HG03432 (cell line): ENCODE measurements at regions not wholly inside any gene's neighbourhood (a gene's known extent, or its start where the extent isn't known, plus 50 kb on each side); places are given as distances from the start of the nearest gene placed in this dataset.
"Not testable (repeated sequence)": the region's sequence is repeated elsewhere in the genome, so short reads cannot be mapped to it uniquely, and the experiment has no call there.

Experiments used
- ATAC-seq: cut with Tn5 transposase; IDR thresholded peaks from one replicate; pipeline ENCODE4 v1.9.1; 2021; ENCODE audit warnings: mild to moderate bottlenecking, moderate library complexity; ENCODE audit not compliant: unreplicated experiment

GRCh38 chr3:157859541-157859940 is 246.7 kb downstream of the SHOX2 start:
- no peak for ATAC-seq

DNA sequence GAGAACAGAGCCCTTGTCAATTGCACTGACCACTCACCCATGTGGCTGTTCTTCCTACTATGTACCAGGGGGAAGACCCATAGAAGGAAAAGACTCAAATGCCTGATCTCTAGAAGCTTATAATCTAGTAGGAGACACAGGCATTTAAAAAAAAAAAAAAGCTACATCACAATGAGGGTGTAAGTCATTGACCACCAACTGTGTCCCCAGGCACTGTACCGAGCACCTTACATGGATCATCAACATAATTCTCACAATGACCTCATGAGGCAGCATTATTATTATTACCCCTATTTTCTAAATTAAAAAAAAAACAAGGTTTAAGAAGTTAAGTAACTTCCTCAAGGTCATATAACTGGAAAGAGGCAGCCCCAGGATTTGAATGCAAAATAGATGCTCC is 247.4 kb downstream of the SHOX2 start:
- no peak for ATAC-seq

DNA sequence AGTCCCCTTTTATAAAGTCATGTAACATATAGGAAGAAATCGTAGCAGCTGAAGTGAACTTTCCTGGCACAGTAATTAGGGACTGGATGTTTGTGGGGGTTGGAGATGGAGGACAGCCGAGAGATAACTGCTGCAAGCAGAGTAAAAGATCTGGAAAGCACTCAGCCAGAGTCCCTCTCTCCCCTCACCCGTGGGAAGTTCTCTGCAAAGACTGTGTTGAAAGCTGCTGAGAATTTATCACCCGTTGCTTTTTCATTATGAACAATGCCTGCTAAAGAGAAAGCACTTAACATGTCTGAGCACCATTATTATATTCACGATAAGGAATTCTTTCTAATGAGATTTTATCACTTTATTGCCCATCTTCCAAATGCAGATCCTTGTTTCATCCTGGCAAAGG is 248.8 kb downstream of the SHOX2 start:
- no peak for ATAC-seq

GRCh38 chr3:157856078-157856939 is 249.9 kb downstream of the SHOX2 start:
- ATAC-seq: no peak

DNA sequence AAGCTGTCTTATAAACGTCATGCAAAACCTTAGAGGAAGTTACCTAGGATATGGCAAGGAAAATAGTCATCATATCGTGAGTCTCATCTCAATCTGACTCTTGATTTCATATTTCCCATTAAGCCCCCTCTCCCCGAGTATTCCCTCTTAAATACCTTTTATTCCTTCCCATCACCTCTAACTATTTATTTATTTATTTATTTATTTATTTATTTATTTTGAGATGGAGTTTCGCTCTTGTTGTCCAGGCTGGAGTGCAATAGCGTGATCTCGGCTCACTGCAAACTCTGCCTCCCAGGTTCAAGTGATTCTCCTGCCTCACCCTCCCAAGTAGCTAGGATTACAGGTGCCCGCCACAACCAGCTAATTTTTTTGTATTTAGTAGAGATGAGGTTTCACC is 260.4 kb downstream of the SHOX2 start:
- ATAC-seq: not testable (repeated sequence)

- ATAC-seq: no peak
Observed at GRCh38 chr3:157844800-157845565, 261.2 kb downstream of the SHOX2 start.

DNA sequence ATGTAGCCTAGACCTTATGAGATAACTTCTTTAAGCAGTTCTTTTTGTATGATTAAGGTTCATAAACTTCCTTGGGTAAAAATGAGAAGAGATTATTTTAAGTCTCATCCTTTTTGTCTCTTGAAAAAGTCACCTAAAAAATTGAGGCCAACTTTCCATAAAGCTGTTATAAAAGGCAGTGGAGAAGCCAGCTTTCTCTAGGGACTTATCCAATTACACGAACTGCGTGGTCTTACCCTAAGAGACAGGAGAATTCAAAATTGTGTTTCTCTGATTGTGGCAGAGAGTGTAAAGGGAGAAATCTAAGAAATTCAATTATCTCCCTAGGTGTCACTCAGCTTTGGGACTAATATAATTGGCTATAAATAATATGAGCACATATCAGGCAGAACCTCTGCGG is 262.0 kb downstream of the SHOX2 start:
- ATAC-seq: no peak

- no peak for ATAC-seq
Observed at GRCh38 chr3:157841029-157841428, 265.2 kb downstream of the SHOX2 start.

DNA sequence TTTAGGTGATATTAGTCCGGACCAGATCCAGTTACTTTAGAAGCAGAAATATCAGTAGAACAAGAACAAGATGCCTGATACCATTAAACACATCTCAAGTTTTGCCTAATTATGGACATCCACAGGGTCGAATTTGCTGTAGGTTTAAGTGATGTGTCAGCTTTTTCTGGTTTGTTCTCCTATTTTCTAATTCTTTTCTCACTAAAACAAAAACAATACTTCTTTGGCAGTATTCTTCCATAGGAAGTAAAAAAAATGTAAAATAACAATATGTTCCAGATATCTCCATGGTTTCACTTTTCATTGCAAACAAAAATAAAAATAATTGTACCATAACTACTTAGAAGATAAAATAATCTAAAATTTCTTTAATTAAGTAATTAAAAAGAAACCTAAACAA is 265.7 kb downstream of the SHOX2 start:
- no peak for ATAC-seq

DNA sequence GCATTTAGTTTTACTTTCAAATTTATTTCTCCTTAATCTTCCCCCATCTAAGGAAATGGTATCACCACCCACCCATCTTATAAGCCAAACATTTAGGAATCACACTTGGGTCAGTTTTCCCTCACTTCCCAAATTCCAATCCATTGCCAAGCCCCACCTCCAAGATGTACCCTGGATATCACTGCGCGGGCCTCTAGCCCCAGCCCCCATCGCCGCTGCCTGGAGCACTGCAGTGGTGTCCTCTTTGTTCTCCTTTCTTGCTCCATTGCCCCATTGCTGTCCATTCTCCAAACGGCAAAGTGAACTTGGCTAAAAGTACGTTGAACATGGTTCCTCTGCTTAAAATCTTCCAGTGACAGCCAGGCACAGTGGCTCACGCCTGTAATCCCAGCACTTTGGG is 267.8 kb downstream of the SHOX2 start:
- ATAC-seq: no peak

DNA sequence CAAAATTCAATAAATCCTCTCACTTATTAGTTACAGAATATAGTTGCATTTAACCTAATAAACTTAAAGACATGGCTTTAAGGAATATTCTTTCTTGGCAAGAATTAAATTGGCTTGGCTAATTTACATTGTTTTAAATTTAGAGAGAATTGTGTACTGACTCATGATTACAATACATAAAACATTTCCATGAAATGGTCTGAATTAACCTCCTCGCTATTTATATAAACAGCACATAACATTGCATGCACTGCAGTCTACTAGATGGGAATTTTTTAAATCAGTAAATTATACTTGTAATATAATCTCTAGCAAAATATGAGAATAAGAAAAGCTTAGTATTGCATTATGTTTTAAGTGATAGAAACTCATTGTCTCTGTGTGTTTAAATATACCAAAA is 268.9 kb downstream of the SHOX2 start:
- no peak for ATAC-seq

DNA sequence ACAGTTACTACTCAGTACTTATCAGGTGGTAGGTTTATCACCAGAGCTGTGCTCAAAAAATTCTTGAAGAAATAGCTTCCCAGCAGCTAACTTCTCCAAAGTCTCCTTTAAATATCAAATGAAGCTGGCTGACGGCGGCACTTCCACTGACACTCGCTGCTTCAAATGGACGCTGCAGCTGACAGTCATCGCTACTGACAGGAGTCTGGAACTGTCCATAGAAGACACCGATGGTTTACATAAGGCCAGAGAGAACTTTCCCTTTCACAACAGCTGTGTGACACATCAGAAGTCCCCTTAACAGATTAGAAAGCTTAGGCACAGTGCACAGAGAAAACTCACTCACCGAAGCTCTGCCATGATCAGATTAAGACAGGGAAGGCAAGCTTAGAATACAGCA is 270.2 kb downstream of the SHOX2 start:
- ATAC-seq: no peak

- no peak for ATAC-seq
Observed at GRCh38 chr3:157832588-157832987, 273.6 kb downstream of the SHOX2 start.

GRCh38 chr3:157830556-157831236 is 275.5 kb downstream of the SHOX2 start:
- no peak for ATAC-seq

DNA sequence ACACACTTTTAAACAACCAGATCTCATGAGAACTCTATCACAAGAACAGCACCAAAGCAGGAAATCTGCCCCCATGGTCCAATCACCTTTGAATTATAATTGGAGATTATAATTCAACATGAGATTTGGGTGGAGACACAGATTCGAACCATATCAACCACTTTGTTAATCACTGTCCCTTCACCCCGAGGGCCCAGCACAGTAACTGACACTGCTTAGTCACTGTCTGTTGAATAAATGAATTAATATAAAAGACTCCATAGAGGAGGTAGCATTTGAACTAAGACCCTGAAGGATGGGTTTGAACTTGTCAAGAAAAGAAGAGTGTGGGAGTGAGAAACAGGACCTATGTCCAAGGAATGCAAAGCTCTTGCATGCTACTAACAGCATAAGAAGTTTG is 276.4 kb downstream of the SHOX2 start:
- ATAC-seq: no peak

DNA sequence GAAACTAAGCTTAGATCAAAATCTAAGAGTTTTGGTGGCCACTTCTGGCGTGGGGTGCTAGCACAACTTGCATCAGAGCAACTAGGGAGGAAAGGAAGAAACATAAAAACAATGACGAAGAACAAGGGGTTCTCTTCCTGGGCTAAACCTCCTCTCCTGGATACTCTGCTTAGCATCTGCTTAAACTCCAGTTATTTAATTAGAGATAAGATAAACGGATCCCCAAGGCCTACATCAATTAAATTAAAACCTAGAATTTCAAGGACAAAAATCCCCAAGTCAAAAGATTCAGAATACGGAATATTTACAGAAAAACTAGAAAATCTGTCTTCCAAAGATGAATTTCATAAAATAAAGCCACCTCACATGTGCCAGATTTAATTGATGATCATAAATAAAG is 281.9 kb downstream of the SHOX2 start:
- no peak for ATAC-seq

GRCh38 chr3:157823050-157823449 is 283.2 kb downstream of the SHOX2 start:
- ATAC-seq: no peak

DNA sequence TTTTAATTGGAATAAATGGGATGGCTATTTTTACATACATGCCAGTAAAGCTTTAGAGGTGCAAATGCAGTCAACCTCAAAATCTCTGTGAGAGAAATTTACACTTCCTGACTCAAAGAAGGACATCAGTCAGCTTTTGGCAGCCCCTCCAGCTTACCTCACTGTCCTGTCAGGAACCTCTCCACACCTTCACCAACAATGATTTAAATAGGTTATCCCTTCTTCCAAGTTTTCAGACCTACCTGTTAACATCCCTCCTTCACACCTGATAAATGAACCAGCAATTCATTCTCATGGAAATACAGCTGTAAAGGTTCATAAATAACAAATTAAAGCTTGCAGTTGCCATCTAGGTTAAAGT is 286.1 kb downstream of the SHOX2 start:
- ATAC-seq: no peak

DNA sequence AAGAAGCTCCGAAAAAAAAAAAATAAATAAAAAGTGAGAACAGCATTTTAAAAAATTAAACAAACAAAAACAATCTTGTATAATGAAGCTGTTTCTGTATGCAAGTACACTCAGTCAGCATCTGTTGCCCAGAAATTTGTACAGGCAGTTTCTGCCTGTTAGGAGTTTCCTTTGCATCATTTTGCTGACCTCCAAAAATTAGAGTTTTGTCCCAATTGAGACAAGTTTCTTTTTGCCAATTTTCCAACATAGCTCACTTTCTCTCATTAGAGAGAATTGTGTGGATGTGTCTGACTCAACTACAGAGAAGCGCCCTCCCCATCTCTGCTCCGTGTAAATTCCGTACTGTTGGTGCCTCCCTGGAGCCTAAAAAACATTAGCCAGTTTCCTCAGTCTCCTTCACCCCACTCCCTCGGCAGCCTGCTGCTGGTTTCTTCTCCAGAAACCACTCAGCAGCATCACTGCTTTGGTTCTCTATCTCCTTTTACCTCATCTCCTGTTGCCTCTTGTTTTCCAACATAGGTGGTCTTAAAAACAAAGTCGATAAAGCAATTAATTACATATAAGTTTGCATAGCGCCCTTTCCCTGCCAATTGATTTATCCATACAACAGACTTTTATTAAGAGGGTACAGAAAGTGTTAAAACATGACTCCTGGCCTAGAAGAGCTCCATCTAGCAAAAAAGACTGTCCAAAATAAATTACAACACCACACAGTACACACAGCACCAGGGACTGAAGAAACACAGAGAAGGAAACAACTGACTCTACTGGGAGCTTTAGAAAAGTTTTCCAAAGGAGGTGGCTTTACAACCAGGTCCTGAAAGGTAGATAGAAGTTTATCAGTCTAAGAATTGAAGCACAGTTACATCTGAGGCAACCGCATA is 286.7 kb downstream of the SHOX2 start:
- ATAC-seq: no peak

GRCh38 chr3:157816896-157817295 is 289.3 kb downstream of the SHOX2 start:
- no peak for ATAC-seq

- no peak for ATAC-seq
Observed at GRCh38 chr3:157816296-157816695, 289.9 kb downstream of the SHOX2 start.
